GM12878 (cell line): ENCODE measurements at regions not wholly inside any gene's neighbourhood (a gene's known extent, or its start where the extent isn't known, plus 50 kb on each side); places are given as distances from the start of the nearest gene placed in this dataset.
"Not testable (repeated sequence)": the region's sequence is repeated elsewhere in the genome, so short reads cannot be mapped to it uniquely, and the experiment has no call there.

Experiments used
- ATAC-seq: fragments of 200-7000 bp; cut with Tn5 transposase; 3 replicates; pipeline ENCODE4 v1.9.1; 2020; ENCODE audit warnings: mild to moderate bottlenecking, moderate library complexity
- BruUV-seq: library from RNA; stranded (reverse); fragments of 400-500 nt; replicated peaks from 2 replicates; lab custom pipeline; 2021; lab: Mats Ljungman, UMichigan
- CTCF ChIA-PET: fragments of 300-600 bp; sonication (Branson Sonifier 250); formaldehyde crosslinking; extraction: SDS; loops from one replicate; lab custom pipeline; 2021; ENCODE audit warnings: inconsistent platforms; lab: Yijun Ruan, JAX
- POLR2A ChIA-PET: fragments of 350-600 bp; formaldehyde crosslinking; extraction: SDS; loops from one replicate; lab custom pipeline; 2021; ENCODE audit warnings: inconsistent platforms; lab: Charles Lee
- RAD21 ChIA-PET: fragments of 300-600 bp; sonication (Branson Sonifier 250); formaldehyde crosslinking; loops from one replicate; lab custom pipeline; 2023; ENCODE audit warnings: antibody characterized with exemption; ENCODE audit not compliant: unreplicated experiment; lab: Charles Lee
- SMC1A ChIA-PET: fragments of 300-600 bp; sonication (Branson Sonifier 250); formaldehyde crosslinking; loops from one replicate; lab custom pipeline; 2023; ENCODE audit not compliant: unreplicated experiment, uncharacterized antibody; lab: Charles Lee
- DNase-seq: peaks from one replicate; pipeline ENCODE4 v3.0.0-alpha.2; 2011; ENCODE audit warnings: low read depth, low spot score
- FAIRE-seq: peaks from 3 replicates; lab custom pipeline; 2011; peaks lifted over from hg19 to GRCh38; lab: Jason Lieb, UNC
- H2AFZ ChIP-seq: 2 replicates; pipeline ENCODE4 v1.6.0; 2011; ENCODE audit warnings: low read depth, low read length, control low read depth; ENCODE audit not compliant: control insufficient read depth
- H3K27ac ChIP-seq: 2 replicates; pipeline ENCODE4 v1.5.1; 2011; ENCODE audit warnings: control low read depth; ENCODE audit not compliant: control insufficient read depth, insufficient read depth
- H3K27me3 ChIP-seq, 2 experiments: replicated peaks in 1 of 2; 2 replicates each; pipeline versions ENCODE4 v1.6.0 to v1.6.1; 2011; ENCODE audit warnings: low read length in 1 of 2; ENCODE audit not compliant: control insufficient read depth in 2 of 2, insufficient read depth in 2 of 2
- H3K36me3 ChIP-seq, 2 experiments: 2 replicates each; pipeline ENCODE4 v1.5.1; 2011; ENCODE audit warnings: low read length in 1 of 2; ENCODE audit not compliant: control insufficient read depth in 2 of 2, insufficient read depth in 2 of 2
- H3K4me1 ChIP-seq: 2 replicates; pipeline ENCODE4 v1.6.1; 2011; ENCODE audit warnings: mild to moderate bottlenecking, low read length, moderate library complexity, mixed read lengths; ENCODE audit not compliant: control insufficient read depth, insufficient read depth
- H3K4me2 ChIP-seq: 2 replicates; pipeline ENCODE4 v1.6.0; 2011; ENCODE audit warnings: control low read depth; ENCODE audit not compliant: control insufficient read depth, insufficient read depth
- H3K4me3 ChIP-seq: fragments of 200-600 bp; sonication (generic); 2 replicates; pipeline ENCODE4 v1.5.1; 2016
- H3K79me2 ChIP-seq: 2 replicates; pipeline ENCODE4 v1.6.0; 2011; ENCODE audit warnings: low read length; ENCODE audit not compliant: control insufficient read depth, insufficient read depth
- H3K9ac ChIP-seq: 2 replicates; pipeline ENCODE4 v1.8.0; 2011; ENCODE audit warnings: low read length, control low read depth, mixed read lengths; ENCODE audit not compliant: control insufficient read depth, insufficient read depth
- H3K9me3 ChIP-seq: replicated peaks from 3 replicates; pipeline ENCODE4 v1.5.1; 2011; ENCODE audit warnings: mild to moderate bottlenecking, low read length; ENCODE audit not compliant: control insufficient read depth, insufficient read depth
- H4K20me1 ChIP-seq: 2 replicates; pipeline ENCODE4 v1.6.0; 2011; ENCODE audit not compliant: control insufficient read depth, insufficient read depth
- WGBS: methylation state at CpG from one replicate; pipeline ENCODE4 v1.1.6; 2016; ENCODE audit warnings: low lambda C conversion rate; ENCODE audit not compliant: insufficient replicate concordance, insufficient coverage; ENCODE audit errors: missing lambda C conversion rate; 5-methylcytosine and 5-hydroxymethylcytosine counted together
- in situ Hi-C: fragments of 300-500 bp; cut with MboI; formaldehyde crosslinking; loops from 9 replicates; pipeline ENCODE4 v1.14.3; 2018; ENCODE audit warnings: mixed read lengths
- intact Hi-C: fragments of 100-400 bp; cut with micrococcal nuclease; formaldehyde crosslinking; loops from one replicate; pipeline ENCODE4 v1.14.2; 2022; ENCODE audit not compliant: unreplicated experiment

GRCh38 chr9:41833108-41833507, 296.1 kb downstream of the CNTNAP3B start:
- H4K20me1 ChIP-seq, FAIRE-seq, H3K9ac ChIP-seq, H3K27ac ChIP-seq, H3K9me3 ChIP-seq, H3K4me3 ChIP-seq, H3K36me3 ChIP-seq, ATAC-seq, CTCF ChIA-PET, in situ Hi-C loops, H3K79me2 ChIP-seq, H3K27me3 ChIP-seq, DNase-seq, SMC1A ChIA-PET, POLR2A ChIA-PET, H2AFZ ChIP-seq, intact Hi-C loops, BruUV-seq, RAD21 ChIA-PET, H3K4me1 ChIP-seq, H3K4me2 ChIP-seq: not testable (repeated sequence)
- WGBS: no CpG with 5 or more reads among the region's 4 CpGs

- H2AFZ ChIP-seq, H3K27ac ChIP-seq, CTCF ChIA-PET, POLR2A ChIA-PET, H4K20me1 ChIP-seq, in situ Hi-C loops, H3K4me2 ChIP-seq, ATAC-seq, H3K4me3 ChIP-seq, H3K9me3 ChIP-seq, H3K79me2 ChIP-seq, FAIRE-seq, H3K36me3 ChIP-seq, H3K27me3 ChIP-seq, H3K9ac ChIP-seq, H3K4me1 ChIP-seq, SMC1A ChIA-PET, RAD21 ChIA-PET, intact Hi-C loops, DNase-seq, BruUV-seq: not testable (repeated sequence)
- no CpG with 5 or more reads among the region's 8 CpGs for WGBS
Observed at GRCh38 chr9:41824723-41825122, 304.5 kb downstream of the CNTNAP3B start.

GRCh38 chr9:41802706-41803105, 326.5 kb downstream of the CNTNAP3B start:
- FAIRE-seq, intact Hi-C loops, ATAC-seq, DNase-seq, H2AFZ ChIP-seq, H3K27me3 ChIP-seq, H3K4me1 ChIP-seq, POLR2A ChIA-PET, H3K9ac ChIP-seq, BruUV-seq, RAD21 ChIA-PET, H3K27ac ChIP-seq, in situ Hi-C loops, H3K36me3 ChIP-seq, H3K9me3 ChIP-seq, SMC1A ChIA-PET, H4K20me1 ChIP-seq, H3K4me3 ChIP-seq, CTCF ChIA-PET, H3K4me2 ChIP-seq, H3K79me2 ChIP-seq: not testable (repeated sequence)
- WGBS: 28% methylated on average over 4 of the region's 4 CpGs

- DNase-seq, H3K4me2 ChIP-seq, H3K36me3 ChIP-seq, RAD21 ChIA-PET, in situ Hi-C loops, H3K4me3 ChIP-seq, intact Hi-C loops, H3K27me3 ChIP-seq, H3K9me3 ChIP-seq, FAIRE-seq, CTCF ChIA-PET, POLR2A ChIA-PET, H2AFZ ChIP-seq, H4K20me1 ChIP-seq, H3K27ac ChIP-seq, H3K4me1 ChIP-seq, ATAC-seq, SMC1A ChIA-PET, H3K9ac ChIP-seq, H3K79me2 ChIP-seq, BruUV-seq: not testable (repeated sequence)
- 14% methylated on average over 4 of the region's 4 CpGs for WGBS
Observed at GRCh38 chr9:41798684-41799083, 330.5 kb downstream of the CNTNAP3B start.
